Stimulated activated CD4-positive, alpha-beta T cell treated with anti-CD3 and anti-CD28 coated beads, Interleukin-4, amount 100 ng/mL, for 4 hours (primary cell): ENCODE measurements at regions not wholly inside any gene's neighbourhood (a gene's known extent, or its start where the extent isn't known, plus 50 kb on each side); places are given as distances from the start of the nearest gene placed in this dataset.
"Not testable (repeated sequence)": the region's sequence is repeated elsewhere in the genome, so short reads cannot be mapped to it uniquely, and the experiment has no call there.

Source experiments
- DNase-seq, 2 experiments: peaks; one replicate each; pipeline ENCODE4 v3.0.0-alpha.2; 2020

DNA sequence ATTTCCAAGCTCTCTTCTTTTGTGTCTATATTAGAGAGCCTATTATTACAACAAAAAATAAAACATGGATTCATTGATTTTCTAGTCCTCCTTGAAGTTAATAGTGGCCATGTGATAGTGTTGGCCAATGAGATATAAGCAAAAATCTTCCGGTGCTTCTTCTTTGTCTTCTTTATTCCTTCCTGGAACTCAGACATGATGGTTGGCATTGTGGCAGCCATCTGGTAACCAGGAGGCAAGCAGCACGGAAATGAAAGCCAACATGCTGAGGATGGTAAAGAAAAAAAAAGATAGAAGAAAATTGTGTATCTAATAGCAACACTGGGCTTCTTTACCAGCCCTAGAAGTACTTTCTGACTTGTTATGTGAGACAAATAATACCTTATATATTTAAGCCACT is 50.8 kb upstream of the SEL1L start:
- no peak for DNase-seq

GRCh38 chr14:81589381-81590065 is 55.9 kb upstream of the SEL1L start:
- DNase-seq = no peak

- no peak for DNase-seq
Observed at GRCh38 chr14:81591266-81591665, 57.6 kb upstream of the SEL1L start.

DNA sequence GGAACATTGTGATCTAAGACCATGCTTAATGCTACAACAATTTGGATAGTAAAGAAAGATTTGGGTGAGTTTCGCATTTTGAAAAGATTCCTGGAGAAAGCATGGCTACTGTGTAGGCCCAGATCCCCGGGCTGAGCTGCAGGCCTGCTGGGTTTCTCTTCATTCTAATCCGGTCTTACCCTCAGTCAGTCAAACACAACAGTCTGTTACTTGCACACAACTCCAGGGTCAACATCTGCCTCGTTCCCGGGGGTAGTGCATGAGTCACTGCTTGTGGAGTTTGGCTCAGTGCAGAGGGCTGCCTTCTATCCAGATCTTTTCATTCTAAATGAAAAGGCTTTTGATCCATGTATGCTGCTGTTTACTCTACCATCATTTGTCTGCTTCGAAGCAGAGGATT is 60.4 kb upstream of the SEL1L start:
- no peak for DNase-seq

GRCh38 chr14:81605660-81606059 is 72.0 kb upstream of the SEL1L start:
- DNase-seq = no peak

GRCh38 chr14:81613341-81614045 is 79.8 kb upstream of the SEL1L start:
- no peak for DNase-seq

- DNase-seq = not testable (repeated sequence)
Observed at GRCh38 chr14:81614302-81614701, 80.6 kb upstream of the SEL1L start.

- DNase-seq = no peak
Observed at GRCh38 chr14:81618695-81619094, 85.0 kb upstream of the SEL1L start.

GRCh38 chr14:81619816-81620215 is 86.2 kb upstream of the SEL1L start:
- no peak for DNase-seq

DNA sequence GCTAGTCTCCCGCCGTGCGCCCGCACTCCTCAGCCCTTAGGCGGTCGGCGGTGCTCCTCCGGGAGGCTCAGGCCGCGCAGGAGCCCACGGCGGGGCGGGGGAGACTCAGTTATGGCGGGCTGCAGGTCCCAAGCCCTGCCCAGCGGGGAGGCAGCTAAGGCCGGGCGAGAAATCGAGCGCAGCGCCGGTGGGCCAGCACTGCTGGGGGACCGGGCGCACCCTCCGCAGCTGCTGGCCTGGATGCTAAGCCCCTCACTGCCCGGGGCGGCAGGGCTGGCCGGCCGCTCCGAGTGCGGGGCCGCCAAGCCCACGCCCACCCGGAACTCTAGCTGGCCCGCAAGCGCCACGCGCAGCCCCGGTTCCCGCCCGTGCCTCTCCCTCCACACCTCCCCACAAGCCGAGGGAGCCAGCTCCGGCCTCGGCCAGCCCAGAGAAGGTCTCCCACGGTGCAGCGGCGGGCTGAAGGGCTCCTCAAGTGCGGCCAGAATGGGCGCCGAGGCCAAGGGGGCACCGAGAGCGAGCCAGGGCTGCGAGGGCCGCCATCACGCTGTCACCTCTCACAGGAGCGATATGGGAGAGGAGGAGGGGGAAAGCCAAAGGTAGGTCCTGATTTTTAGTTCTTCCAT is 90.2 kb upstream of the SEL1L start:
- DNase-seq = not testable (repeated sequence)

- no peak for DNase-seq
Observed at GRCh38 chr14:81625343-81625742, 91.7 kb upstream of the SEL1L start.

DNA sequence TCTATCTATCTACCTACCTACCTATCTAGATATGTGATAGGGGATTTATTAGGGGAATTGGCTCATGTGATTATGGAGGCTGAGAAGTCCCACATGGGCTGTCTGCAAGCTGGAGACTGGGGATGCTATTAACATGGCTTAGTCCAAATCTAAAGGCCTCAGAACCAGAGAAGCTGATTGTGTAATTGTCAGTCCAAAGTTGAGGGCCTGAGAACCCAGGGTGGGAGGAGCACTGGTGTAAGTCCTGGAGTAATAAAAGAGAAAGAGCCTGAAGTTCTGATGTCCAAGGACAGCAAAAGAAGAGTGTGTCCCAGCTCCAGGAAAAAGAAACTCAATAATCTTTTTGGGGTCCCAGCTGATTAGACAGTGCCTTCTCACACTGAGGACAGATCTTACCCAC is 98.5 kb upstream of the SEL1L start:
- no peak for DNase-seq

DNA sequence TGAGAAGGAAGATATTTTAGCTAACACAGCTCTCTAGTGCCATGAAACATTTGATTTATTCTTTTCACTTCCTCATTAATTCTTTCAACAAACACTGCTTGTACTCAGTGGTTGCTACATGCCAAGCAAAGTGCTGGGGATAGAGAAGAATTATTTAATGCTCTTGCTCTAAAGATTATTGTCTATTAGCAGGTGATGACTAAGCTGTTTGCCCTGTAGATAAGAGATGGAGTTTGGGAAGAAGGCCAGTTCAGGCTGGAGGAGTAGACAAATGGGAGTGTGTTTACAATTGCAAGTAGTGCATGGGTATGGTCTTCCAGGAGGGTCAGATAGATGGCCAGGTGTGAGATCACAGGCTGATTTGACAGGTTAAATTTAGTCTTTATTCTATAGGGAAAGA is 99.8 kb upstream of the SEL1L start:
- DNase-seq = no peak

DNA sequence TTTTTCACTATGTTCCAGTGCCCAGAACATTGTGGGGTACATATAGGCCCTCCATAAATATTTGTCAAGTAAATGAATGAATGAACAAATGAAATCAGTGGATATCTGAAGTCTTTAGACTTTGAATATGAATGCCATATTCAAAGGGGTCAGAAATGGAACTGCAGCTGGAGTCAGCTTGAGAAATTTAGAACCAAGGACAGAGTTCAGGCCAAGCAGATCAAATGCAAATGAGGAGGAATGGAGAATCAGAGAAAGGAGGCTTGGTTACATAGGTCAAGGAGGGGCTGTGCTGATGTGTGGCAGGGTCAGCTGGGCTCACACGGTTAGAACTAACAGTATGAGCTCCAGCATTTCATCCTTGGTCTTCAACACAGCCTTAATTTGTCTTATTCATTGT is 104.0 kb upstream of the SEL1L start:
- no peak for DNase-seq

DNA sequence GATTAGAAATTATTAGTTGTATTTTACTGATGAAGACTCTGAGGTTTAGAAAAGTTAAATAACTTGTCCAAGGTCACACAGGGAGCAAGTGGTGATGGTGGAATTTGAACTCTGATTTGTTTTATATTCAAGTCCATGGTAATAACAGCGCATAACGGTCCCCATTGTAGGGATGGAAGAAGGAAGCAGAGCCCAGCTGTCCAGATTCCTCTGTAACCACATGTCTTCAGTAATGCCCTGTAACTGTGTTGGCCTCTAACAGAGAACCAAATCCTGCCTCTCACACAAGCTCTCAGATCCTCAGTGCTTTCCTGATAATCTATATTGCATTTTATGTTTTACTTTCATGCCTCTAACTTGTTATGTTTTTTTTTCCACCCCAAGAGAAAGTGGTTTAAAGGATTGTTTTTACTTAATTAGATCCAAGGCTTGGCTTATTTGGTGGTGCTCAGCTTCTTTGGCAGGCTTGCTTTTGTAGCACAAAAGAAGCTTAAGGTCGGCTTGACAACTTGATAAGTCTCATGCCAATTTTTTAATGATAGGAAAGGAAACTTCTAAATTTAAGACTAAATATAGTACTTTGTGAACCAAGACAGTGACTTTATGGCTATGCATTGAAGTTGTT is 105.1 kb upstream of the SEL1L start:
- DNase-seq = no peak

DNA sequence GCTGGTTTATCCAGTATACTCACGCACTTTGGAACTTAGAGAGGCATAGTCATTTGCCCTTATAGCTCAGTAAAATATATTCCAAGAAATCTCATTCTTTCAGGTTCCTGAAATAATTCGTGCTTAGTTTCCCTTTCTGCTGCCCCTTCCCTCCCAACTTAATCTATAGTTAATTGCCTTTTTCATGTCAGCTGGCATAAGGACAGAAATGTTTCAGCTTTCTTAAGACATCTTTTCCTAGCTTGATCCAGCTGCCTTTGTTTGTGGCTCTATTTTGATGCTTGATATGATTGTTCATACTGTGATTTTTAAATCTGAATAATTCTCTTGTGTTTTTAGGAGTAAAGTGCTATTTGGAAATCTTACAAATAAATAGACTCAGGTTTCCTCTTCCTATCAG is 120.0 kb upstream of the SEL1L start:
- no peak for DNase-seq

DNA sequence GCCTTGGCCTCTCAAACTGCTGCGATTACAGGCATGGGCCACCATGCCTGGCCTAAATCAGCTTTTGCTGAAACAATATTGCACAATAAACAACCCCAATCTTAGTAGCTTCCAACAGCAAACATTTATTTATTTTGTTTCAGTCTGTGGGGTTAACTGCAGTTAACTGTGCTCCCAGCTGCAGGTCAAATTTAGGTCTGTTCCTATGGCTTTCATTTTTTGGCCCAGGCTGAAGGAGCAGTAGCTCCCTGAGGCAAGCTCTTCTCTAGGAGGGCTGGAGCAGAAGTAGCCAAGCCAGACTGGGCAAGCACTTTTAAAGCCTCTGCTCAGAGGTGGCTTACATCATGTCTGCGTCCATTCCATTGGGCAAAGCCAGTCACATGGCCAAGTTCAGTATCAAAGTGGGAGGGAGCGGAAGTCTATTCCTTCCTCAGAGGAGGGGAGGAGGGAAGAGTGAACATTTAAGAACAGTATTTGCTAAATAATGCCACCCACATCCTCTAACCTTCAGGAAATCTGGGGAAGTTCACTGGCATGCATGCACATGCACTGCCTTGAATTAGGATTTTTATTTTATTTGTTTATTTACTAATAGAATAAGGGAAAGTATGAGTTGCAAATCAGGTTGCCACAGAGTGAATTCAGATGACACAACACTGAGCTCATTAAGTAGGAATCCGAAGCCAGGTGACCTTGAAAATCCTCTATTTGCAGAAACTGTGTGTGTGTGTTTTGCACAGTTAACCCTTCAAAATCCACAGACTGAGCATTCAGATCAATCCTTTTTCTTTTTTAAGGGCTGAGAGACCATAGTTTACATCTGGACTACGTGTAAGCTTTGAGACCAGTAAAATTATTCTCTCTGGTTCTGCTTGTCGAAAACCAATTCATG is 122.0 kb upstream of the SEL1L start:
- DNase-seq = no peak

- DNase-seq = no peak
Observed at GRCh38 chr14:81656811-81657210, 123.2 kb upstream of the SEL1L start.

- no peak for DNase-seq
Observed at GRCh38 chr14:81662066-81662465, 128.4 kb upstream of the SEL1L start.

DNA sequence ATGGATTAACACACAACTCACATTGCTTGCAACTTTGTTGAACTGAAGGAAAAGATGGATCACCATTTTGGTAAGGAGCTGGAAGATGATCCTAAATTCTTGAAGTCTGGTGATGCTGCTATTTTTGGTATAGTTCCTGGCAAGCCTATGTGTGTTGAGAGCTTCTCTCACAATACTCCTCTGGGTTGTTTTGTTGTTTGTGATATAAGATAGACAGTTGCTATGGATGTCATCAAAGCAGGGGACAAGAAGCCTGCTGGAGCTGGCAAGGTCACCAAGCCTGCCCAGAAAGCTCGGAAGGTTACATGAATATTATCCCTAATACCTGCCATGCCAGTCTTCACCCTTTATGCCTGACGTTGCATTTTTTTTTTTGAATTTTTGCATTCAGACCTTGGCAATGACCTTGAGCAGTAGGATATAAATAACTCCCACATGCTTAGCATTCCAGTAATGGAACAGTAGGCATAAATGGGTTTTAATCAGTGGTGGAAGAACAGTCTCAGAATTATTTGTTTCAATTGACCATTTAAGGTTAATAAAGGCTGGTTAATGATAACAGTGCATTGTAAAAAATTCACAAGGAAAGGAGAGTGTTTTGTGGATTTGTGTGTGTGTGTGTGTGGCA is 129.0 kb upstream of the SEL1L start:
- DNase-seq = no peak

GRCh38 chr14:81668626-81669274 is 135.1 kb upstream of the SEL1L start:
- no peak for DNase-seq

- DNase-seq = no peak
Observed at GRCh38 chr14:81669308-81669707, 135.7 kb upstream of the SEL1L start.
